Lower leg skin (tissue), 4 donors: ENCODE measurements at regions not wholly inside any gene's neighbourhood (a gene's known extent, or its start where the extent isn't known, plus 50 kb on each side); places are given as distances from the start of the nearest gene placed in this dataset.

Source experiments
- DNase-seq, 2 donors: peaks; one replicate each; pipeline ENCODE4 v3.0.0-alpha.2; 2019; ENCODE audit warnings: low spot score in 2 of 2
- H3K4me3 ChIP-seq: fragments of 200-600 bp; sonication (generic); 2 replicates; pipeline ENCODE4 v1.5.1; 2017; ENCODE audit warnings: mild to moderate bottlenecking, low read depth; ENCODE audit not compliant: poor library complexity, severe bottlenecking
- POLR2A ChIP-seq, 2 donors: fragments of 450-650 bp; IDR thresholded peaks; one replicate each; pipeline ENCODE4 v1.6.1; 2016 to 2017; ENCODE audit warnings: antibody characterized with exemption in 2 of 2, mild to moderate bottlenecking in 1 of 2, moderate library complexity in 1 of 2
- WGBS, 2 donors: methylation state at CpG; one replicate each; pipeline ENCODE4 v1.1.5; 2018; 5-methylcytosine and 5-hydroxymethylcytosine counted together
- intact Hi-C: fragments of 100-400 bp; cut with DNase I; formaldehyde crosslinking; loops from one replicate; pipeline ENCODE4 v1.15.0; 2023; ENCODE audit warnings: low total_unique reads
- TF ChIP-seq, protein P1 (sequence below), 3 donors: fragments of 450-650 bp; IDR thresholded peaks; one replicate each; pipeline ENCODE4 v1.5.1; 2016; ENCODE audit warnings: antibody characterized with exemption in 3 of 3, mild to moderate bottlenecking in 3 of 3, moderate library complexity in 2 of 3

DNA sequence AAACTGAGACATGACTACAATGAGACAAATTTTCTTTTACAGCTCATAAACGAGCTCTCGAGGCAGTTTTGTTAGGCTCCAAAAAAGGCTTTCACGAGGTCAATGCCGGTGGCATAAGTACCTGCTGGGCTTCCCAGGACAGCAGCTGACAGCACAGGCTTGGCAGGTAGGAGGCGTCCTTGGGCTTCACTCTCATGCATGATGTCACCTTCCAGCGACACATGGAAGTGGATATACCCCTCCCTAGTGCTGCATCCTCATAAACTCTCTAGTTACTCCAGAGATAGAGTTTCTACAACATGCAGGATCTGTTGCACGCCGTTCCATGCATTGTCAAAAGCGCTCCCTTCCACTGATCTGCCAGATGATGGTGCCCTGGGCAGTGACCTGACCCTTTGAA is 112.5 kb upstream of the PAXBP1 start:
- intact Hi-C loops: no loop called here
- H3K4me3 ChIP-seq: no peak overlapping the region
- WGBS, 2 donors: 68 to 75% methylated on average over 9 of the region's 9 CpGs
- no peak for DNase-seq
- TF ChIP-seq POLR2A (IDR thresholded peaks at IDR 0.05): no peak
- TF ChIP-seq, protein P1, sequence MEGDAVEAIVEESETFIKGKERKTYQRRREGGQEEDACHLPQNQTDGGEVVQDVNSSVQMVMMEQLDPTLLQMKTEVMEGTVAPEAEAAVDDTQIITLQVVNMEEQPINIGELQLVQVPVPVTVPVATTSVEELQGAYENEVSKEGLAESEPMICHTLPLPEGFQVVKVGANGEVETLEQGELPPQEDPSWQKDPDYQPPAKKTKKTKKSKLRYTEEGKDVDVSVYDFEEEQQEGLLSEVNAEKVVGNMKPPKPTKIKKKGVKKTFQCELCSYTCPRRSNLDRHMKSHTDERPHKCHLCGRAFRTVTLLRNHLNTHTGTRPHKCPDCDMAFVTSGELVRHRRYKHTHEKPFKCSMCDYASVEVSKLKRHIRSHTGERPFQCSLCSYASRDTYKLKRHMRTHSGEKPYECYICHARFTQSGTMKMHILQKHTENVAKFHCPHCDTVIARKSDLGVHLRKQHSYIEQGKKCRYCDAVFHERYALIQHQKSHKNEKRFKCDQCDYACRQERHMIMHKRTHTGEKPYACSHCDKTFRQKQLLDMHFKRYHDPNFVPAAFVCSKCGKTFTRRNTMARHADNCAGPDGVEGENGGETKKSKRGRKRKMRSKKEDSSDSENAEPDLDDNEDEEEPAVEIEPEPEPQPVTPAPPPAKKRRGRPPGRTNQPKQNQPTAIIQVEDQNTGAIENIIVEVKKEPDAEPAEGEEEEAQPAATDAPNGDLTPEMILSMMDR (IDR thresholded peaks at IDR 0.05): no peak

DNA sequence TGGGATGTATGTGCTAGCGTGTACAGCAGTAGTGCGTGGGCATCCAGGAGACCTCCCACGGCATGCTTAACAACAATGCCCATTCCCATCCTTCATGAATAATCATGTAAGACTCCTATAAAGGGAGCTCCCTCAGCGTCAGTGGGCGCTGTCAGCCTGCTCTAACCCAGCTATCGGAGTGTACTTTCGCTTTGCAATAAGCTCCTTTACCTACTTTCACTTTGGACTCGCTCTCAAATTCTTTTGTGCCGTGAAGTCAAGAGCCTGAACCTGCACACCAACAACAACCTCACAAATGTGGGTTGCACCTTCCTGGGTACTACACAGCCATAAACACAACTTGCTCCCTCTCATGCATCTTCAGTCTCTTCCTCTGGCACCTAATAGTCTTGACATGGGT is 114.8 kb upstream of the PAXBP1 start:
- no peak for DNase-seq
- TF ChIP-seq POLR2A (IDR thresholded peaks at IDR 0.05): no peak
- TF ChIP-seq, protein P1 (IDR thresholded peaks at IDR 0.05): no peak
- no peak overlapping the region for H3K4me3 ChIP-seq
- intact Hi-C loops: no loop called here
- WGBS, 2 donors: 84 to 88% methylated on average over 9 of the region's 9 CpGs

DNA sequence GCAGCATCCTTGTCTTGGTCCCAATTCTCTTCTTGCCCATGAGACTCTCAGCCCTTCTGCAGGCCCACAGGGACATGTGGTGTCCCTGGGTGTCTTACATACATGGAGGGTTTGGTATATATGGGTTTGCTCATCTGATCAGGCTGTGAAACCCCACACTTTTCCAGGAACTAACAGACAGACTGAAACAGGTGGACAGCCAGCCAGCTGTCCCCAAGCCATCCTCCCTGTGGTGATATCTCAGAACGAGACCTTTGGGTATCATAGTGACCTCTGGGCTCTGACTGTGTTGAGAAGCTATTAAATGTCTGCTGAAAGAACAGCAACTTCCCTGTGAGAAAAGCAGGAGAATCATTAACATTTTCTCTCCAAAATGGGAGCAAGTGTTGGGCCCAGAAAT is 115.5 kb upstream of the PAXBP1 start:
- H3K4me3 ChIP-seq: no peak overlapping the region
- WGBS, 2 donors: 63 to 68% methylated on average over 1 of the region's 1 CpG
- TF ChIP-seq POLR2A (IDR thresholded peaks at IDR 0.05): no peak
- TF ChIP-seq, protein P1 (IDR thresholded peaks at IDR 0.05): no peak
- DNase-seq: no peak
- intact Hi-C loops: no loop called here

DNA sequence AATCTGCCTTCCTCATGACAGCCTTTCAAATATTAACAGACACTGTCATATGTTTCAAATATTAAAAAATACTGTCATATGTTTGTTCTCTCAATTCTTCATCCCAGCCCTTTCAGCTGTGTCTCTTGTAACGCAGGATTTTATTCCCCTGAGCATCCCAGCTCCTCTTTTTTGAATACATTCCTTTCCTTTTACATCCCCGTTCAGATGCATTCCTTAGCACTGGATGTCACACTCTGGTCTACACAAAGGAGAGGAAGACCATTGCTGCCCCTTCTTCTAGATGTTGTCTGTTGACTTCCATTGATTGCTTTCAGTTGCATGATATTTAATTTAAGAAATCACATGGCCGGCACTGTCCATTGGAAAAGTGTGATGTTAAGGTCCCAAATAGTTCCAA is 117.4 kb upstream of the PAXBP1 start:
- TF ChIP-seq, protein P1 (IDR thresholded peaks at IDR 0.05): no peak
- no peak for TF ChIP-seq POLR2A (IDR thresholded peaks at IDR 0.05)
- intact Hi-C loops: no loop called here
- DNase-seq: no peak
- H3K4me3 ChIP-seq: no peak overlapping the region
- WGBS, 2 donors: 57 to 63% methylated on average over 3 of the region's 3 CpGs

DNA sequence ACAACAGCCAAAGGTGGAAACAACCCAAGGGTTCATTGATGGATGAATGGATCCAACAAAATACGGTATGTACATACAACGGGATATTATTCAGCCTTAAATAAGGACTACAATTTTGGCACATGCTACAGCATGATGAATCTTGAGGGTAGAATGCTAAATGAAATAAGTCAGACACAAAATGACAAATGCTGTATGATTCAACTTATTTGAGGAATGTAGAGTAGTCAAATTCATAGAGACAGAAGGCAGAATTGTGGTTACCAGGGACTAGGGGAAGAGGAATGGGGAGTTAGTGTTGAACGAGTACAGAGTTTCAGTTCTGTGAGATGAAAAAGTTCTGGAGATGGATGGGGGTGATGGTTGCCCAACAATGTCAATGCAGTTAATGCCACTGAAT is 118.0 kb upstream of the PAXBP1 start:
- no peak for DNase-seq
- TF ChIP-seq, protein P1 (IDR thresholded peaks at IDR 0.05): no peak
- TF ChIP-seq POLR2A (IDR thresholded peaks at IDR 0.05): no peak
- 82 to 86% methylated on average over 3 of the region's 3 CpGs for WGBS, 2 donors
- intact Hi-C loops: no loop called here
- no peak overlapping the region for H3K4me3 ChIP-seq

DNA sequence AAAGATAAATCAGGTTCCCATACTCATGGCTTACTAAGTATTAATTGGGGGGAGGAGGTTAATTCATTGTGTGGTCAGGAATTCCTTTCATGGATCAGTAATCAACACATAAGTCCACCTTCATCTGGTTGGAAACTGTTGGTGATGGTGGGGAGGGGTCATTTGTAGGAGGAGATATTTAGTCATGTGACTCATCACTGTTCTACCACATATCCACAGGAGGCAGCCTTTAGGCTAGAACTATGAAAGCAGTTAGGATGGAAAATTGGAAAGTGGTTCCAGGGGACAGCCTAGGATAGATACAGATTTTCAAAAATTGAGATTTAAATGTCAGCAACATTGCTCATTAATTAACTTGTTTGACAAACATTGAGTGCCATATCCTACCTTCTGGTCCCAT is 122.8 kb upstream of the PAXBP1 start:
- TF ChIP-seq, protein P1 (IDR thresholded peaks at IDR 0.05): no peak
- H3K4me3 ChIP-seq: no peak overlapping the region
- intact Hi-C loops: no loop called here
- no peak for DNase-seq
